ENCODE measurements at regions not wholly inside any gene's neighbourhood (a gene's known extent, or its start where the extent isn't known, plus 50 kb on each side); places are given as distances from the start of the nearest gene placed in this dataset.
"Not testable (repeated sequence)": the region's sequence is repeated elsewhere in the genome, so short reads cannot be mapped to it uniquely, and the experiment has no call there.

- DNase-seq (ENCODE audit: low read depth) = no peak
Observed at GRCh38 chr7:91355695-91356435, 91.6 kb downstream of the FZD1 start.

GRCh38 chr7:91356915-91357314 is 92.7 kb downstream of the FZD1 start:
- no peak for DNase-seq (ENCODE audit: low read depth)

- DNase-seq (ENCODE audit: low read depth) = peak; percentile 15
Observed at GRCh38 chr7:91357379-91357778, 93.1 kb downstream of the FZD1 start.

DNA sequence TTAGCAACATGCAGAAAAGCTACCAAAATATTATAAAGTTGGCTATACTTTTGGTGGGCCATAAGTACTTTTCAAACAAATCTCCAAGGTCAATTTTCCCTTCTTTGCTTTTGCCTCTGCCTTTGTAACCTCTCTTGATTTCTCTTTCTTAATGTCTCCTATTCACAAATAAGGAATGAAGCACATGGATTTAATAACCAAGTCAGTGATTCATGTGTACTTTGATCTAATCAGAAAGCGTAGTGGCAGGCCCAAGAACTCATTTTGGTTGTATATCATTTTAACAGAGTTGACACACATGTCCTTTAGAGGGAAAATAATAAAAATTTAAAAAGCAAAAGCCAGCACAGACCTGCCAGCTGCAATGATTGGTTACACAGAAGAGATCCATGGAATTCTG is 93.7 kb downstream of the FZD1 start:
- no peak for DNase-seq (ENCODE audit: low read depth)

GRCh38 chr7:91358303-91358702 is 94.1 kb downstream of the FZD1 start:
- DNase-seq (ENCODE audit: low read depth) = no peak

DNA sequence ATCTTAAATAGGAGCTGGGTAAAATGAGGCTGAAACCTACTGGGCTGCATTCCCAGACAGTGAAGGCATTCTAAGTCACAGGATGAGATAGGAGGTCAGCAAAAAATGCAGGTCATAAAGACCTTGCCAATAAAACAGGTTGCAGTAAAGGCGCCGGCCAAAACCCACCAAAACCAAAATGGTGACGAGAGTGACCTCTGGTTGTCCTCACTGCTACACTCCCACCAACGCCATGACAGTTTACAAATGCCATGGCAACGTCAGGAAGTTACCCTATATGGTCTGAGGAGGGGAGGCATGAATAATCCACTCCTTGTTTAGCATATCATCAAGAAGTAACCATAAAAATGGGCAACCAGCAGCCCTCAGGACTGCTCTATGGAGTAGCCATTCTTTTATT is 100.9 kb downstream of the FZD1 start:
- DNase-seq (ENCODE audit: low read depth) = not testable (repeated sequence)

DNA sequence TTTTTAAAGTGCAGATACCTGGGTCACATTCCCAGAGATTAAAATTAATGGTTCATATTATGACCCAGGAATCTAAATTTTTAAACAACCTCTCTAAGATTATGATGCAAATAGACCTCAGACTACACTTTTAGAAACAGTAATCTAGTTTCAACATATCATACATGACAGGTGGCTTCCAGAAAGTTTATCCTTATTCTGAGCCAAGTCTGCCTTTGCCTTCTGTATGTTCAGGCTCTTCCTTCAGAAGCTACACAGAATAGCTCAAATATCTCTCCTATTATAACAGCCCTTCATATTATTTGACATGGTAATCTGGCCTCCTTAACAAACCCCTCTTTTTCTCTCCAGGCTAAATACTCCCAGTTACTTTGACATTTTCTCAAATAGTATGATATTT is 101.9 kb downstream of the FZD1 start:
- DNase-seq (ENCODE audit: low read depth) = no peak

GRCh38 chr7:91367812-91368578 is 103.8 kb downstream of the FZD1 start:
- no peak for DNase-seq (ENCODE audit: low read depth)

GRCh38 chr7:91372323-91372722 is 108.1 kb downstream of the FZD1 start:
- DNase-seq (ENCODE audit: low read depth) = no peak

GRCh38 chr7:91373111-91373800 is 109.0 kb downstream of the FZD1 start:
- no peak for DNase-seq (ENCODE audit: low read depth)

GRCh38 chr7:91374321-91374989 is 110.2 kb downstream of the FZD1 start:
- DNase-seq (ENCODE audit: low read depth) = no peak

DNA sequence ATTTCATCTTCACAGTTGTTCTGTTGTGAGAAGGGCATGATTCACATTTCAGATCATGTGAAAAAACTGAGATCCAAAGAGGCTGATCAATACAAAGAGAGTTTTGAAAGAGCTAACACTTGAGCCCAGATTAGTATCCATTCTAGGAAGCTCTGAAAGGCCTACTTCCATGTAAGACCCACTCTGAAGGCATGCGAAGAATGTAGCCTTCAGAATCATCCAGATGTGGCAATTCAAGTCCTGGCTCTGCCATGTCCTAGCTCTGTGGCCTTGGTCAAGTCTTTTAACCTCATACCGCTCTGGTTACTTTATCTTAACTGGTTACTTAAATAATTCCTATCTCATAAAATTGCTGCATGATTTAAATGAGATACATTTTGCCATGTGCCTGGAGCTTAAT is 111.1 kb downstream of the FZD1 start:
- no peak for DNase-seq (ENCODE audit: low read depth)

DNA sequence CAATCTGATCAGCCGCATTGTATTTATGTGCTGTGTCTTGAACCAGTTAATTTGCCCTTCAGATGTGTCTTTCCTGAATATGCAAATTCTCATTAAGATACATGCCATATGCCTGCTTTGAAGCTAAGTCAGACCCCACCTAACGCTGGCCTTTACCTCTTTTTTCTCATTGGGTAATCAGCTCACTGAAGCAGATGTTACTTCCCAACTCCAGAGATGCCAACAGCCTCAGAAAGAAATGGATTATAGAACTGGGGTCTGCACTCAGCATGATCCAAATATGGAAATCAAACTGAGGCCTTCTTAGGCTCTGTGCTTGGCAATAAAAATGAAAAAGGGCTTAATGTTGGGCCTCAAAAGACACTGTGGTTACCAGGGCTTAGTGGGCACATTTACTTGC is 113.9 kb downstream of the FZD1 start:
- no peak for DNase-seq (ENCODE audit: low read depth)

DNA sequence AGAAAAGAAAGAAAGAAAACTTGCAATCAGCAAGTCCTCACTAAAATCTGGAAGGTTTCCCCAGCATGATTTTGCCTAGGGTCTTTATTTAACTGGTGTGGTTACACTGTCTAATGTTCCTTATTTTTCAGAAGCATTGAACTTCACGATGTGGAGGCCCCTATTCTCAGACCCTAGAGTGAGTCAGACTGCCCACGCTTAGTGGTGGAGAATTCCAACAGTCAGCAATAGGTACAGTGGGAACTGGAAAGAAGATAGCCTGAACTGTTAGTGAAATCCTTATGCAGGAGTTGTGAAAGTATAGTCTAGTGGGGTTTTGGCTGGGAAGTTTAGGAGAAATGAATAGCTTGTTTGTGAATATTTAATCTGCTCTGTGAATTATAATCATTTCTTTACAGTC is 115.0 kb downstream of the FZD1 start:
- no peak for DNase-seq (ENCODE audit: low read depth)

GRCh38 chr7:91379991-91380390 is 115.8 kb downstream of the FZD1 start:
- no peak for DNase-seq (ENCODE audit: low read depth)

DNA sequence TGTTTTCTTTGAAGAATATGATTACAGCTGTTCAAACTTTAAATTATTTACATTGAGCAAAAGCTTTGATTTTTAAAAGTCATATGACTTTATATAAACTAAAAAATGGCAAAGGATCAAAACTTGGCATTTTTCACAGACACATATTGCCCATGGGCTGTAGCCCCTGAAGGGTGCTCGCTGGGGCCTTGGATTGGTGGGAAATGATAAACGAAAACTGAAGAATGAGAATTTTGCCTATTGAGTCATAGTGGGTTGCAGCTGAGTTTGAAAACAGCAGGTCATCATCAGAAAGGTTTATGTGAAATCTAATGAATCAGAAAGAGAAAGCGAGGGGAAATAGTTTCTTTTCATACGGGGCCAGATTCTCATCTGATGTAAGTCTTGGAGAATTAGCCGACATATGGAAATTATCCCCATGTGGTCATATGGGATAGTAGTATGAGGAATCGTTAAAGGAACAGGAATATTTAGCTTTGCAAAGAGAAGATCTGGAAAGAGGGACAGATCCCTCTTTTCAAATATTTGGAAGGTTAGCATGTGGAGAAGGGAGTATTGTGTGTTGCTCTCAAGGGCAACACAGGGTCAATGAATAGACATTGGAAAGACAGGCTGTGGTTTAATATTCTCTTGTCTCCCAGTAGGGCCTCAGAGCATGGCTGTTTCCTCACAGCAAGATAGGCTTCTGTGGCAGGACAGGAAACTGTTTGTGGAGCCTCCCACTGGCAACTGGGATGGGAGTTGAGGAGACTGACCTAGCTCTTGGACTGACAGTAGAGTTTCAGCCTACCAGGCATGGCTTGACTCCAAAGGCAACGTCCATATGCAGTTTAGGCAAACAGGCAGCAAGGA is 119.0 kb downstream of the FZD1 start:
- no peak for DNase-seq (ENCODE audit: low read depth)

GRCh38 chr7:91383905-91384274 is 119.7 kb downstream of the FZD1 start:
- no peak for DNase-seq (ENCODE audit: low read depth)

DNA sequence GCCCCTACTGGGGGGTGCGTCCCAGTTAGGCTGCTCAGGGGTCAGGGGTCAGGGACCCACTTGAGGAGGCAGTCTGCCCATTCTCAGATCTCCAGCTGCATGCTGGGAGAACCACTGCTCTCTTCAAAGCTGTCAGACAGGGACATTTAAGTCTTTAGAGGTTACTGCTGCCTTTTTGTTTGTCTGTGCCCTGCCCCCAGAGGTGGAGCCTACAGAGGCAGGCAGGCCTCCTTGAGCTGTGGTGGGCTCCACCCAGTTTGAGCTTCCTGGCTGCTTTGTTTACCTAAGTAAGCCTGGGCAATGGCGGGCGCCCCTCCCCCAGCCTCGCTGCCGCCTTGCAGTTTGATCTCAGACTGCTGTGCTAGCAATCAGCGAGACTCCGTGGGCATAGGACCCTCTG is 130.5 kb downstream of the FZD1 start:
- not testable (repeated sequence) for DNase-seq (ENCODE audit: low read depth)

DNA sequence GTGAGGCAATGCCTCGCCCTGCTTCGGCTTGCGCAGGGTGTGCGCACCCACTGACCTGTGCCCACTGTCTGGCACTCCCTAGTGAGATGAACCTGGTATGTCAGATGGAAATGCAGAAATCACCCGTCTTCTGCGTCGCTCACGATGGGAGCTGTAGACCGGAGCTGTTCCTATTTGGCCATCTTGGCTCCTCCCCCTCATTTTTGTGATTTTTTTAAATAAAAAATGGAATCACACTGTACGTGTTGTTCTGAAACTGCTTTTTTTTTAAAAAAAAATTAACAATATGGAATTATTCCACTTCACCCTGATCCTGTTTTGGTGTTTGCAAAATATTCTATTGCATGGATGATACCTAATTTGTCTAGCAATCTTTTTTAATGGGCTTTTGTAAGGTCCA is 131.1 kb downstream of the FZD1 start:
- DNase-seq (ENCODE audit: low read depth) = not testable (repeated sequence)

DNA sequence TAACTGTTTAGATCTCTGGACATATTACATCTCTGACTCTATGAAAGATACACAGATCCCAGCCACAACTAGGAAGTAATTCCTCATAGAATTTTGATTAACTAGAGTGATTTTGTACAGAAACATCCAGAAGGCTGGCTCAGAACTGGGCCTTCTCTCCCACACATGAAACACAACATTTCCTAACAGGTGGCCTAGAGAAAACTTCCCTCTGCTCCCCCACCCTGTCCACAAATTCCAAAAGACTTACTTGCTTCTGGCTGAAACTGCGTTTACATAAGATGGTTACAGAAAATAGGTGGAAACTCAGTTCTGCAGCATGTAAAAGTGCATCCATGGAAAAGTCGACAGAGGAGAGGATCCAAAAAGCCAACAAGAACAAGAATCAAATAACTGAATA is 132.9 kb downstream of the FZD1 start:
- DNase-seq (ENCODE audit: low read depth) = peak; percentile 40

DNA sequence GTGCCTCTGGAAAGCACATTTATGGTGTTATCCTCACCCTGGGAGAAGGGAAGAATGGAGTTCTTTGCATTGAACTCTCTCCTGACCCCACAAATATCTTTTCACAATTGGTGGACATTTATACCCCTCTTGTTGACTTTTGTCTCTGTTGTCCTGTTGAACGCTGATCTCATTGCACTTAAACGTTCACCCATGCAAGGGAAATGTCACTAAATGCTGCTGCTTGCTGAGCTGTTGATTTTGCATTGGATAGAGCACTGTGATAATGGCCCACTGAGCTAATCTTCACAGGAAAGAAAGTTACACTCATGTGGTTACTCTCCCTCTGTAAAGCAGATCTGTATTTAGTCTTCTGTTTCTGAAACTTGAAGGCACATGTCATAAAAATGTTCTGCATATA is 133.4 kb downstream of the FZD1 start:
- DNase-seq (ENCODE audit: low read depth) = no peak

Data from LHCN-M2 (cell line).